HCT116 (cell line): ENCODE measurements at regions not wholly inside any gene's neighbourhood (a gene's known extent, or its start where the extent isn't known, plus 50 kb on each side); places are given as distances from the start of the nearest gene placed in this dataset.

Experiments used
- ATAC-seq: fragments of 200-7000 bp; cut with Tn5 transposase; 2 replicates; pipeline ENCODE4 v1.9.1; 2020; ENCODE audit warnings: mild to moderate bottlenecking, moderate library complexity
- BruUV-seq: library from RNA; stranded (reverse); fragments of 400-500 nt; replicated peaks from 2 replicates; lab custom pipeline; 2021; lab: Mats Ljungman, UMichigan
- CTCF ChIA-PET: fragments of 300-600 bp; sonication (Branson Sonifier 250); formaldehyde crosslinking; loops from one replicate; lab custom pipeline; 2021; ENCODE audit warnings: antibody characterized with exemption; lab: Charles Lee
- POLR2A ChIA-PET: fragments of 300-600, 350-600 bp; sonication (Branson Sonifier 250); formaldehyde crosslinking; loops from one replicate; lab custom pipeline; 2021; ENCODE audit warnings: antibody characterized with exemption; lab: Charles Lee
- RAD21 ChIA-PET, 2 experiments: fragments of 300-600 bp; sonication (Branson Sonifier 250); formaldehyde crosslinking; loops; one replicate each; lab custom pipeline; 2023; ENCODE audit warnings: low total read pairs in 2 of 2; ENCODE audit not compliant: uncharacterized antibody in 2 of 2, unreplicated experiment in 2 of 2, low non-redundant PET in 1 of 2; lab: Charles Lee
- DNase-seq: peaks from one replicate; pipeline ENCODE4 v3.0.0-alpha.2; 2010; ENCODE audit warnings: low read depth, low spot score
- H2AFZ ChIP-seq: fragments of 200-600 bp; shearing (Covaris generic), sonication (generic); 2 replicates; pipeline ENCODE4 v1.6.1; 2017; ENCODE audit warnings: low read depth, mixed run types, mixed read lengths, antibody characterized with exemption, low read length; ENCODE audit not compliant: poor library complexity, severe bottlenecking
- H3K27ac ChIP-seq: 2 replicates; pipeline ENCODE4 v1.5.1; 2012; ENCODE audit warnings: low read depth, low read length
- H3K27me3 ChIP-seq: fragments of 200-600 bp; sonication (generic); 2 replicates; pipeline ENCODE4 v1.6.1; 2016; ENCODE audit warnings: mixed run types, low read length, mixed read lengths; ENCODE audit not compliant: insufficient read depth
- H3K36me3 ChIP-seq, 2 experiments: fragments of 200-500 bp in 1 of 2; fragments of 200-600 bp in 1 of 2; sonication (Bioruptor generic) in 1 of 2; sonication (generic) in 1 of 2; 2 replicates each; pipeline versions ENCODE4 v1.5.1 to v1.6.1; 2014 to 2016; ENCODE audit warnings: low read length in 2 of 2, inconsistent platforms in 1 of 2, mixed read lengths in 1 of 2, mixed run types in 1 of 2; ENCODE audit not compliant: insufficient read depth in 2 of 2, control insufficient read depth in 1 of 2
- H3K4me1 ChIP-seq, 2 experiments: fragments of 200-600 bp in 1 of 2; sonication (generic) in 1 of 2; 2 replicates each; pipeline versions ENCODE4 v1.5.1 to v1.6.1; 2012 to 2017; ENCODE audit warnings: low read length in 2 of 2, inconsistent platforms in 1 of 2, mild to moderate bottlenecking in 1 of 2, mixed read lengths in 1 of 2, mixed run types in 1 of 2, moderate library complexity in 1 of 2; ENCODE audit not compliant: insufficient read depth in 2 of 2, control insufficient read depth in 1 of 2
- H3K4me2 ChIP-seq: fragments of 200-600 bp; sonication (generic); 2 replicates; pipeline ENCODE4 v1.6.1; 2017; ENCODE audit warnings: mixed run types, low read length, mixed read lengths
- H3K4me3 ChIP-seq, 2 experiments: fragments of 200-600 bp in 1 of 2; sonication (generic) in 1 of 2; replicated peaks in 1 of 2; 2 replicates each; pipeline ENCODE4 v1.5.1; 2011 to 2016; ENCODE audit warnings: low read length in 2 of 2, control low read depth in 1 of 2, low read depth in 1 of 2, mild to moderate bottlenecking in 1 of 2, mixed read lengths in 1 of 2, mixed run types in 1 of 2
- H3K79me2 ChIP-seq: fragments of 200-600 bp; sonication (generic); 2 replicates; pipeline ENCODE4 v1.6.1; 2017; ENCODE audit warnings: mild to moderate bottlenecking, mixed run types, low read length, moderate library complexity, mixed read lengths; ENCODE audit not compliant: insufficient read depth
- H3K9ac ChIP-seq: fragments of 200-600 bp; sonication (generic); 2 replicates; pipeline ENCODE4 v1.6.1; 2016; ENCODE audit warnings: low read length, mixed read lengths
- H3K9me2 ChIP-seq: fragments of 200-600 bp; sonication (generic), shearing (Covaris generic); 2 replicates; pipeline ENCODE4 v1.6.1; 2017; ENCODE audit warnings: mixed run types, mild to moderate bottlenecking, moderate library complexity; ENCODE audit not compliant: insufficient read depth
- H3K9me3 ChIP-seq, 2 experiments: fragments of 200-500 bp in 1 of 2; fragments of 200-600 bp in 1 of 2; sonication (Bioruptor generic) in 1 of 2; sonication (generic) in 1 of 2; 2 replicates each; pipeline ENCODE4 v1.6.1; 2014 to 2017; ENCODE audit warnings: low read length in 2 of 2, mixed read lengths in 2 of 2, inconsistent platforms in 1 of 2, low read depth in 1 of 2, mild to moderate bottlenecking in 1 of 2, mixed run types in 1 of 2, moderate library complexity in 1 of 2; ENCODE audit not compliant: control insufficient read depth in 1 of 2, insufficient read depth in 1 of 2
- H4K20me1 ChIP-seq: fragments of 200-600 bp; sonication (generic), shearing (Covaris generic); 2 replicates; pipeline ENCODE4 v1.6.1; 2017; ENCODE audit warnings: mixed run types, mild to moderate bottlenecking, moderate library complexity; ENCODE audit not compliant: insufficient read depth
- ELF1 ChIP-seq: IDR thresholded peaks from 2 replicates; pipeline ENCODE4 v1.6.1; 2012; ENCODE audit warnings: low read depth, borderline replicate concordance
- EZH2 ChIP-seq: fragments of 200-600 bp; sonication (generic); IDR thresholded peaks from 2 replicates; pipeline ENCODE4 v1.6.1; 2017; ENCODE audit warnings: antibody characterized with exemption, mixed run types
- FOSL1 ChIP-seq: IDR thresholded peaks from 2 replicates; pipeline ENCODE4 v1.6.1; 2012; ENCODE audit warnings: low read depth
- JUND ChIP-seq: IDR thresholded peaks from 2 replicates; pipeline ENCODE4 v1.6.1; 2012
- POLR2A ChIP-seq: IDR thresholded peaks from 2 replicates; pipeline ENCODE4 v1.7.0; 2011; ENCODE audit warnings: borderline replicate concordance; ENCODE audit not compliant: insufficient read depth, insufficient read length; ENCODE audit errors: extremely low read depth
- POLR2AphosphoS5 ChIP-seq: IDR thresholded peaks from 2 replicates; pipeline ENCODE4 v1.6.1; 2011; ENCODE audit warnings: mild to moderate bottlenecking, low read depth, low read length, moderate library complexity
- RAD21 ChIP-seq: IDR thresholded peaks from 2 replicates; pipeline ENCODE4 v1.6.1; 2012; ENCODE audit warnings: low read depth, mild to moderate bottlenecking
- SRF ChIP-seq: IDR thresholded peaks from 2 replicates; pipeline ENCODE4 v1.6.1; 2012; ENCODE audit warnings: low read depth
- intact Hi-C: fragments of 100-400 bp; cut with micrococcal nuclease; formaldehyde crosslinking; loops from 2 replicates; pipeline ENCODE4 v1.10.0; 2022
- TF ChIP-seq, protein P1 (sequence below), 3 experiments: fragments of 200-600 bp in 1 of 3; sonication (generic) in 1 of 3; IDR thresholded peaks in 2 of 3; conservative IDR thresholded peaks in 1 of 3; 2 replicates each; pipeline ENCODE4 v1.5.1; 2012 to 2017; ENCODE audit warnings: low read depth in 2 of 3, low read length in 2 of 3, antibody characterized with exemption in 1 of 3, borderline replicate concordance in 1 of 3, control low read depth in 1 of 3, mild to moderate bottlenecking in 1 of 3, mixed read lengths in 1 of 3, mixed run types in 1 of 3, moderate library complexity in 1 of 3; ENCODE audit not compliant: insufficient read depth in 1 of 3
- TF ChIP-seq, protein P2 (sequence below): IDR thresholded peaks from 2 replicates; pipeline ENCODE4 v1.6.1; 2011; ENCODE audit warnings: mild to moderate bottlenecking, low read length, moderate library complexity; ENCODE audit not compliant: insufficient replicate concordance; ENCODE audit errors: extremely low read depth

- CTCF ChIA-PET: no interaction called here
- Histone ChIP-seq H3K36me3 (no peaks in the 10 kb centered on the region), H3K27ac (no peak overlapping the region), H3K79me2 (no peaks in the 10 kb centered on the region), H3K9ac (no peak overlapping the region), H2AFZ (no peak overlapping the region), H3K9me2 (no peaks in the 10 kb centered on the region), H4K20me1 (no peaks in the 10 kb centered on the region), H3K9me3 (no peaks in the 10 kb centered on the region), H3K4me3 (no peak overlapping the region), H3K4me1 (no peaks in the 10 kb centered on the region), H3K4me2 (no peak overlapping the region), H3K27me3 (no peaks in the 10 kb centered on the region; the same call in 1 of the 2 replicates)
- POLR2A ChIA-PET: no interaction called here
- ATAC-seq (no peak), DNase-seq (no peak)
- RAD21 ChIA-PET: no interaction called here
- no TSS peak for BruUV-seq
- intact Hi-C loops: loop anchor here (10.0 kb wide), 1 partner anchor 58 kb away; no protein-coding TSS in a partner anchor
- no peak for TF ChIP-seq SRF
- TF ChIP-seq EZH2: no peak
- TF ChIP-seq POLR2A: no peak
Measured at GRCh38 chr9:13756943-13757342, 477.5 kb upstream of the MPDZ start.

GRCh38 chr9:13755551-13755950 is 476.1 kb upstream of the MPDZ start:
- BruUV-seq: no TSS peak
- Histone ChIP-seq H3K4me2 (no peak overlapping the region), H2AFZ (no peak overlapping the region), H3K27me3 (no peaks in the 10 kb centered on the region), H3K4me1 (no peaks in the 10 kb centered on the region), H3K9ac (no peak overlapping the region), H3K9me3 (no peaks in the 10 kb centered on the region; a peak in 1 of 4 replicates), H3K4me3 (no peak overlapping the region), H4K20me1 (no peaks in the 10 kb centered on the region), H3K79me2 (no peaks in the 10 kb centered on the region), H3K36me3 (no peaks in the 10 kb centered on the region), H3K27ac (no peak overlapping the region), H3K9me2 (no peaks in the 10 kb centered on the region)
- no peak for DNase-seq
- TF ChIP-seq POLR2A (no peak), JUND (no peak), RAD21 (no peak), POLR2AphosphoS5 (no peak), FOSL1 (no peak), ELF1 (no peak)
- TF ChIP-seq, protein P1, sequence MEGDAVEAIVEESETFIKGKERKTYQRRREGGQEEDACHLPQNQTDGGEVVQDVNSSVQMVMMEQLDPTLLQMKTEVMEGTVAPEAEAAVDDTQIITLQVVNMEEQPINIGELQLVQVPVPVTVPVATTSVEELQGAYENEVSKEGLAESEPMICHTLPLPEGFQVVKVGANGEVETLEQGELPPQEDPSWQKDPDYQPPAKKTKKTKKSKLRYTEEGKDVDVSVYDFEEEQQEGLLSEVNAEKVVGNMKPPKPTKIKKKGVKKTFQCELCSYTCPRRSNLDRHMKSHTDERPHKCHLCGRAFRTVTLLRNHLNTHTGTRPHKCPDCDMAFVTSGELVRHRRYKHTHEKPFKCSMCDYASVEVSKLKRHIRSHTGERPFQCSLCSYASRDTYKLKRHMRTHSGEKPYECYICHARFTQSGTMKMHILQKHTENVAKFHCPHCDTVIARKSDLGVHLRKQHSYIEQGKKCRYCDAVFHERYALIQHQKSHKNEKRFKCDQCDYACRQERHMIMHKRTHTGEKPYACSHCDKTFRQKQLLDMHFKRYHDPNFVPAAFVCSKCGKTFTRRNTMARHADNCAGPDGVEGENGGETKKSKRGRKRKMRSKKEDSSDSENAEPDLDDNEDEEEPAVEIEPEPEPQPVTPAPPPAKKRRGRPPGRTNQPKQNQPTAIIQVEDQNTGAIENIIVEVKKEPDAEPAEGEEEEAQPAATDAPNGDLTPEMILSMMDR (IDR thresholded peaks at IDR 0.05 in 2 of 3, conservative IDR thresholded peaks at IDR 0.05 in 1 of 3; ENCODE audit: borderline replicate concordance in 1 of 3, insufficient read depth in 1 of 3, low read depth in 2 of 3, low read length in 2 of 3): no peak
- TF ChIP-seq, protein P2, sequence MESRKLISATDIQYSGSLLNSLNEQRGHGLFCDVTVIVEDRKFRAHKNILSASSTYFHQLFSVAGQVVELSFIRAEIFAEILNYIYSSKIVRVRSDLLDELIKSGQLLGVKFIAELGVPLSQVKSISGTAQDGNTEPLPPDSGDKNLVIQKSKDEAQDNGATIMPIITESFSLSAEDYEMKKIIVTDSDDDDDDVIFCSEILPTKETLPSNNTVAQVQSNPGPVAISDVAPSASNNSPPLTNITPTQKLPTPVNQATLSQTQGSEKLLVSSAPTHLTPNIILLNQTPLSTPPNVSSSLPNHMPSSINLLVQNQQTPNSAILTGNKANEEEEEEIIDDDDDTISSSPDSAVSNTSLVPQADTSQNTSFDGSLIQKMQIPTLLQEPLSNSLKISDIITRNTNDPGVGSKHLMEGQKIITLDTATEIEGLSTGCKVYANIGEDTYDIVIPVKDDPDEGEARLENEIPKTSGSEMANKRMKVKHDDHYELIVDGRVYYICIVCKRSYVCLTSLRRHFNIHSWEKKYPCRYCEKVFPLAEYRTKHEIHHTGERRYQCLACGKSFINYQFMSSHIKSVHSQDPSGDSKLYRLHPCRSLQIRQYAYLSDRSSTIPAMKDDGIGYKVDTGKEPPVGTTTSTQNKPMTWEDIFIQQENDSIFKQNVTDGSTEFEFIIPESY: no peak
- RAD21 ChIA-PET: no interaction called here
- intact Hi-C loops: loop anchor here (10.0 kb wide), 1 partner anchor 59 kb away; no protein-coding TSS in a partner anchor
- POLR2A ChIA-PET: no interaction called here
- CTCF ChIA-PET: no interaction called here
- ATAC-seq: no peak
